ENCODE measurements at regions not wholly inside any gene's neighbourhood (a gene's known extent, or its start where the extent isn't known, plus 50 kb on each side); places are given as distances from the start of the nearest gene placed in this dataset.

DNA sequence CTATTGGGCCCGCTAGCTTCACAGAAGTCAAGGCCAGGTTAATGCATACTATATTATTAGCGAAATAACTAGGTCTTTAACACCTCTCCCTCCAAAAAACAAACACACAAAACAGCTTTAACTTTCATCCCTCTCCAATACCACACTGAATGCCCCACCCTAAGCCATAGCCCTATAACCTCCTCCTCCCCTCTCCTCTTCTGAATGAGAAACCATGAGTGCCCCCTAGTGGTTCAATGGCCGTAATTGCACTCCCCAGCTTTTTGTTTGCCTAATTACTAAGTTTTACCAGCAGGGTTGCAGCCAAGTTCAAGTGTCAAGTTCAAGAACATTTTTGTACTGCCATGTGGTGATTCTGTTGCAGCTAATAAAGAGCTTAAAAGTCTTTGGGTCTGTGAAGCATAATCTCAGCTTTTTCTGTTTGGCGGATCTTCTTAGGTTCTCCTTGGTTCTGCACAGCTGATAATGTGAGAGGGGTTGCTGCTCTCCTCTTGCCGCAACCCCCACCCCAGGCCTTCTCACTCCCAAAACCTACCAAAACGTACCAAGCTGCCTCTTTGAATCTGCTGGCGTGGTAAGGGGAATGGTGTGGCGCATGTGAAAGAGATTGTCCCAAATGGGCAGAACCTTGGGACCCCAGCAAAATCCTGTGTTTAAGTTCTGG, 57.9 kb downstream of the RPL22L1 start:
- H3K79me2 ChIP-seq (ENCODE audit: control insufficient read depth, insufficient read depth, low read length) = no peaks in the 10 kb centered on the region
- DNase-seq (ENCODE audit: low read depth, low spot score) (peak; percentile 86), FAIRE-seq (peak; percentile 81)
- CTCF ChIA-PET = interaction anchor here (0.6 to 7.5 kb wide), 104 partner anchors 9 to 625 kb away, joined by 3 to 525 read pairs (median 4); partner anchors contain the start of genes CLDN11, EIF5A2, RPL22L1 and SKIL
- no peaks in the 10 kb centered on the region for H4K20me1 ChIP-seq (replicated peaks; ENCODE audit: control insufficient read depth, extremely low read depth, insufficient read depth, low read length)
- H3K9me1 ChIP-seq (replicated peaks; ENCODE audit: control insufficient read depth, extremely low read depth, insufficient read depth, low read length) = no peaks in the 10 kb centered on the region
- no peak overlapping the region for H3K4me3 ChIP-seq (replicated peaks in 1 of 3; ENCODE audit: insufficient read depth in 1 of 3, low read depth in 1 of 3, low read length in 3 of 3)
- POLR2A ChIA-PET = interaction anchor here (0.5 to 1.6 kb wide), 5 partner anchors 28 to 398 kb away, joined by 3 to 8 read pairs (median 3); partner anchors contain the start of gene RPL22L1
- H3K27ac ChIP-seq (ENCODE audit: insufficient read depth, low read depth, low read length) = peak overlapping the region; percentile 51
- no peaks in the 10 kb centered on the region for H3K9me3 ChIP-seq (replicated peaks; ENCODE audit: control insufficient read depth, insufficient read depth, low read length)
- no TSS peak for BruUV-seq (replicated peaks)
- H3K4me2 ChIP-seq (ENCODE audit: insufficient read depth, low read length) = no peak overlapping the region
- H3K27me3 ChIP-seq (ENCODE audit: control insufficient read depth in 2 of 2, insufficient read depth in 2 of 2, low read length in 2 of 2) = no peaks in the 10 kb centered on the region
- dilution Hi-C loops (cut with MboI; ENCODE audit: extremely low pct_ligation_motif_present, low sequenced_read_pairs) (loop anchor here (10.0 kb wide), 1 partner anchor 367 kb away; no protein-coding TSS in a partner anchor), intact Hi-C loops (cut with micrococcal nuclease) (loop anchor here (1.0 to 5.0 kb wide), 6 partner anchors 35 to 625 kb away; no protein-coding TSS in a partner anchor)
- no peak overlapping the region for H2AFZ ChIP-seq (ENCODE audit: low read depth, low read length)
- H3K36me3 ChIP-seq (ENCODE audit: control insufficient read depth in 2 of 2, extremely low read depth in 1 of 2, insufficient read depth in 2 of 2, low read length in 2 of 2) = no peaks in the 10 kb centered on the region
- TF ChIP-seq FOS (IDR thresholded peaks at IDR 0.05; ENCODE audit: borderline replicate concordance, insufficient read depth, low read length) (no peak), MYC (IDR thresholded peaks at IDR 0.05; ENCODE audit: low read depth, low read length) (no peak), JUN (IDR thresholded peaks at IDR 0.05; ENCODE audit: borderline replicate concordance, insufficient read depth, insufficient read length, low read depth) (no peak)
- TF ChIP-seq, protein P1, sequence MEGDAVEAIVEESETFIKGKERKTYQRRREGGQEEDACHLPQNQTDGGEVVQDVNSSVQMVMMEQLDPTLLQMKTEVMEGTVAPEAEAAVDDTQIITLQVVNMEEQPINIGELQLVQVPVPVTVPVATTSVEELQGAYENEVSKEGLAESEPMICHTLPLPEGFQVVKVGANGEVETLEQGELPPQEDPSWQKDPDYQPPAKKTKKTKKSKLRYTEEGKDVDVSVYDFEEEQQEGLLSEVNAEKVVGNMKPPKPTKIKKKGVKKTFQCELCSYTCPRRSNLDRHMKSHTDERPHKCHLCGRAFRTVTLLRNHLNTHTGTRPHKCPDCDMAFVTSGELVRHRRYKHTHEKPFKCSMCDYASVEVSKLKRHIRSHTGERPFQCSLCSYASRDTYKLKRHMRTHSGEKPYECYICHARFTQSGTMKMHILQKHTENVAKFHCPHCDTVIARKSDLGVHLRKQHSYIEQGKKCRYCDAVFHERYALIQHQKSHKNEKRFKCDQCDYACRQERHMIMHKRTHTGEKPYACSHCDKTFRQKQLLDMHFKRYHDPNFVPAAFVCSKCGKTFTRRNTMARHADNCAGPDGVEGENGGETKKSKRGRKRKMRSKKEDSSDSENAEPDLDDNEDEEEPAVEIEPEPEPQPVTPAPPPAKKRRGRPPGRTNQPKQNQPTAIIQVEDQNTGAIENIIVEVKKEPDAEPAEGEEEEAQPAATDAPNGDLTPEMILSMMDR (IDR thresholded peaks at IDR 0.05; ENCODE audit: extremely low read depth in 1 of 2, insufficient read depth in 1 of 2, low read depth in 1 of 2, low read length in 2 of 2) = peak; percentile 80 to 92
- H3K4me1 ChIP-seq (ENCODE audit: control insufficient read depth, extremely low read depth, insufficient read depth, low read length) = peaks cover 35% of the 10 kb centered on the region
- H3K9ac ChIP-seq (replicated peaks; ENCODE audit: extremely low read depth, insufficient read depth, low read length) = no peak overlapping the region
